Calu3 (cell line): ENCODE measurements at regions not wholly inside any gene's neighbourhood (a gene's known extent, or its start where the extent isn't known, plus 50 kb on each side); places are given as distances from the start of the nearest gene placed in this dataset.
"Not testable (repeated sequence)": the region's sequence is repeated elsewhere in the genome, so short reads cannot be mapped to it uniquely, and the experiment has no call there.

ENCODE experiments used
- BruUV-seq: library from RNA; stranded (reverse); fragments of 400-500 nt; replicated peaks from 2 replicates; lab custom pipeline; 2021; lab: Mats Ljungman, UMichigan
- CTCF ChIA-PET: fragments of 300-600 bp; sonication (Branson Sonifier 250); formaldehyde crosslinking; loops from one replicate; lab custom pipeline; 2022; ENCODE audit warnings: antibody characterized with exemption; lab: Charles Lee
- DNase-seq: peaks from one replicate; pipeline ENCODE4 v3.0.0; 2022
- H3K27ac Mint-ChIP-seq: one replicate; pipeline ENCODE4 v1.8.0; 2022; ENCODE audit warnings: mixed read lengths; ENCODE audit not compliant: unreplicated experiment
- H3K27me3 Mint-ChIP-seq: one replicate; pipeline ENCODE4 v1.8.0; 2022; ENCODE audit warnings: mixed read lengths; ENCODE audit not compliant: unreplicated experiment
- H3K36me3 Mint-ChIP-seq: one replicate; pipeline ENCODE4 v1.8.0; 2022; ENCODE audit warnings: mild to moderate bottlenecking, moderate library complexity, mixed read lengths; ENCODE audit not compliant: insufficient read depth, unreplicated experiment
- H3K4me1 Mint-ChIP-seq: one replicate; pipeline ENCODE4 v1.8.0; 2022; ENCODE audit warnings: mild to moderate bottlenecking, low read depth, mixed read lengths; ENCODE audit not compliant: unreplicated experiment
- H3K4me3 Mint-ChIP-seq: one replicate; pipeline ENCODE4 v1.8.0; 2022; ENCODE audit warnings: mild to moderate bottlenecking, low read depth, moderate library complexity, mixed read lengths; ENCODE audit not compliant: unreplicated experiment
- H3K9me3 Mint-ChIP-seq: one replicate; pipeline ENCODE4 v1.8.0; 2022; ENCODE audit warnings: low read depth, mixed read lengths; ENCODE audit not compliant: unreplicated experiment
- intact Hi-C: fragments of 100-400 bp; cut with micrococcal nuclease; formaldehyde crosslinking; loops from one replicate; pipeline ENCODE4 v1.10.0; 2022; ENCODE audit not compliant: unreplicated experiment
- TF ChIP-seq, protein P1 (sequence below): fragments of 200-600 bp; IDR thresholded peaks from one replicate; pipeline ENCODE4 v1.8.0; 2022; ENCODE audit warnings: antibody characterized with exemption; ENCODE audit not compliant: unreplicated experiment

DNA sequence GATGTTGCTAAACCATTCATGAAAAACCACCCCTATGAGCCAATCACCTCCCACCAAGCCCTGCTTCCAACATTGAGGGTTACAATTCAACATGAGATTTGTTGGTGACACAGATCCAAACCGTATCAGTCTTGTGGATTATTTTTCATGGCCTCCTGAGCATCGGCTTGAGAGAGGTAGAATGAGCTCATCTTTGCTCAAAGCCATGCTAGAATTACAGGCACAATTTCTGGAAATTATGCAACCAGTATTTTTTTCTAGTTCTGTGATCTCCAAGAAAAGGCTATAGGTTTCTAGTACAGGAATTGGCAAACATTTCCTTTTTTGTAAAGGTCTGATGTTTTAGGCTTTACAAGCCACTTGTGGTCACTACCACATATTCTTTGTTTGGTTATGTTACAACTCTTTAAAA is 219.4 kb downstream of the DUSP10 start:
- H3K27ac Mint-ChIP-seq, result no peak overlapping the region

DNA sequence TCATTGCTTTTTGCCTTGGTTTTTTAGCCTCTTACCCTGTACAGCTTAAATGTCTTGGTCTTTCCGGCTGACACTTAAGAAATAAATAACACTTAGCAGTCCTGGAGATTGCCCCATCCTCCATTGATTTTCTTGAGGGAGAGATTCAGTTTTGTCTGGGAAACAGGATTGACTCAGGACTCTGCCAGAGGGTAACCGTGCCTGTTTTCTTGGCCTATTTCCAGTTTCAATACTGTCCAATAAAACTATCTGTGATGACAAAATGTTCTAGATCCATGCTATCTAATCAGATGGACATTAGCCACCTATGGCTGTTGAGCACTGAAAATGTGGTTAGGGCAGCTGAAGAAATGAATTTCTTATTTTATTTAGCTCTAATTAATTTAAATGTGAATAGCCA is 216.1 kb downstream of the DUSP10 start:
- TF ChIP-seq, protein P1, sequence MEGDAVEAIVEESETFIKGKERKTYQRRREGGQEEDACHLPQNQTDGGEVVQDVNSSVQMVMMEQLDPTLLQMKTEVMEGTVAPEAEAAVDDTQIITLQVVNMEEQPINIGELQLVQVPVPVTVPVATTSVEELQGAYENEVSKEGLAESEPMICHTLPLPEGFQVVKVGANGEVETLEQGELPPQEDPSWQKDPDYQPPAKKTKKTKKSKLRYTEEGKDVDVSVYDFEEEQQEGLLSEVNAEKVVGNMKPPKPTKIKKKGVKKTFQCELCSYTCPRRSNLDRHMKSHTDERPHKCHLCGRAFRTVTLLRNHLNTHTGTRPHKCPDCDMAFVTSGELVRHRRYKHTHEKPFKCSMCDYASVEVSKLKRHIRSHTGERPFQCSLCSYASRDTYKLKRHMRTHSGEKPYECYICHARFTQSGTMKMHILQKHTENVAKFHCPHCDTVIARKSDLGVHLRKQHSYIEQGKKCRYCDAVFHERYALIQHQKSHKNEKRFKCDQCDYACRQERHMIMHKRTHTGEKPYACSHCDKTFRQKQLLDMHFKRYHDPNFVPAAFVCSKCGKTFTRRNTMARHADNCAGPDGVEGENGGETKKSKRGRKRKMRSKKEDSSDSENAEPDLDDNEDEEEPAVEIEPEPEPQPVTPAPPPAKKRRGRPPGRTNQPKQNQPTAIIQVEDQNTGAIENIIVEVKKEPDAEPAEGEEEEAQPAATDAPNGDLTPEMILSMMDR, result no peak
- H3K4me1 Mint-ChIP-seq, result no peaks in the 10 kb centered on the region
- no peaks in the 10 kb centered on the region for H3K36me3 Mint-ChIP-seq
- no peak for DNase-seq
- H3K27me3 Mint-ChIP-seq, result no peaks in the 10 kb centered on the region
- no peak overlapping the region for H3K27ac Mint-ChIP-seq
- peaks cover 3% of the 10 kb centered on the region for H3K9me3 Mint-ChIP-seq
- H3K4me3 Mint-ChIP-seq, result no peak overlapping the region
- intact Hi-C loops, result no loop called here
- CTCF ChIA-PET, result no interaction called here
- BruUV-seq, result no TSS peak

More for the DNA sequence above, 219.4 kb downstream of the DUSP10 start:
- TF ChIP-seq, protein P1, result no peak
- Mint-ChIP-seq H3K4me3 (no peak overlapping the region), H3K9me3 (peaks cover 3% of the 10 kb centered on the region), H3K4me1 (no peaks in the 10 kb centered on the region), H3K27me3 (no peaks in the 10 kb centered on the region), H3K36me3 (no peaks in the 10 kb centered on the region)
- no TSS peak for BruUV-seq
- intact Hi-C loops, result no loop called here
- CTCF ChIA-PET, result no interaction called here
- no peak for DNase-seq

DNA sequence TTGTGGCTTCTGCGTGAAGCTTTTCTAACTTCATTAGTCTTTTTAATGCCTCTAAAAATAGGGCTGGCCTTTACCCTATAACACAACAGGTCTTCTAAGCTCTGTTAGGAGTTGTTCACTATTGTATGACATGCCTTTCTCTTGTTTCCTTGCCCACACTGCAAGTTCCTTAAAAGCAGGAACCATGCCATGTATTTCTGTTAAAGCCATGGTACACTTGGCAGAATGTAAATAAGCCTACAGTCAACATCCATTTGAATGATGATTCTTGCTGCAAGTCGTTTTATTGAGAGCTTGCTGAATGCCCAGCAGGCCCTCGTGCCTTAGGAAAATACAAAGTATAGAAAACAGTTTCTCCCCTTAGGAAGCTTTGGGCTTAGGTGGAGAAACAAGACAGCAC is 214.6 kb downstream of the DUSP10 start:
- CTCF ChIA-PET, result interaction anchor here (0.6 to 1.0 kb wide), 3 partner anchors 10 to 644 kb away, joined by 3 read pairs; no protein-coding TSS in a partner anchor
- DNase-seq, result no peak
- Mint-ChIP-seq H3K27me3 (no peaks in the 10 kb centered on the region), H3K9me3 (peaks cover 3% of the 10 kb centered on the region), H3K4me3 (no peak overlapping the region), H3K4me1 (no peaks in the 10 kb centered on the region), H3K27ac (no peak overlapping the region), H3K36me3 (no peaks in the 10 kb centered on the region)
- TF ChIP-seq, protein P1, result no peak
- BruUV-seq, result no TSS peak
- intact Hi-C loops, result no loop called here

DNA sequence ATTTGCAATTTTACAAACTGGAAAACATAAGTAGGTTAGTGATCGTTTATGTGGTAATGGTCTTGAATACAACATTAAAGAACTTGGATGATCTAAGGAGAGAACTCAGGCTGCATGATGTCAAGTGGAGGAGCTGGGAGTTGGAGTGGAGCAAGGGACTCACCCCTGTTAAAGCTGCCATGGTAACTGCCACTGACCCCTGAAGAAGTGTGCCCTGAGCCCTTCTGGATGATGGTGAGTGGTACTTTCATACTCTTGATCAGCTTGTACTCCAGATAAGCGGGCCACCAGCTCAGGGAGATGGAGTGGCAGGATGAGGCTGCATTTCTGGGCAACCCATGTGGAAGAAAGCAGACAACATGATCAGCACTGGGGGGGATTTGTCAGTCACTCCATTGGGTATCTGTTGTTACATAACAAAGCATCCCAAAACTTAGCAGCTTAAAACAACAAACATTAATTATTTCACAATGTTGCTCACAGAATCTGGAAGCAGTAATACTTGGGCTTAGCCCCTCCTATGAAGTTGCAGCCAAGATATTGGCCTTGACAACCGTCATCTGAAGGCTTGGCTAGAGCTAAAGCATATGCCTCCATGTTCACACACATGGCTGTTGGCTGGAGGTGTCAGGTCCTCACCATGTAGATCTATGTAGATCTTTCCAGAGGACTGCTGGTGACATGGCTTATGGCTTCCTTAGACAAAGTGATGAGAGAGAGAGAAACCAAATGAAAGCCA is 213.8 kb downstream of the DUSP10 start:
- Mint-ChIP-seq H3K36me3 (no peaks in the 10 kb centered on the region), H3K27me3 (no peaks in the 10 kb centered on the region), H3K27ac (no peak overlapping the region), H3K4me1 (no peaks in the 10 kb centered on the region), H3K4me3 (no peak overlapping the region), H3K9me3 (peaks cover 3% of the 10 kb centered on the region)
- CTCF ChIA-PET, result interaction anchor here (0.6 to 1.0 kb wide), 2 partner anchors 9 to 643 kb away, joined by 3 read pairs; no protein-coding TSS in a partner anchor
- BruUV-seq, result no TSS peak
- DNase-seq, result no peak
- TF ChIP-seq, protein P1, result no peak
- intact Hi-C loops, result no loop called here

DNA sequence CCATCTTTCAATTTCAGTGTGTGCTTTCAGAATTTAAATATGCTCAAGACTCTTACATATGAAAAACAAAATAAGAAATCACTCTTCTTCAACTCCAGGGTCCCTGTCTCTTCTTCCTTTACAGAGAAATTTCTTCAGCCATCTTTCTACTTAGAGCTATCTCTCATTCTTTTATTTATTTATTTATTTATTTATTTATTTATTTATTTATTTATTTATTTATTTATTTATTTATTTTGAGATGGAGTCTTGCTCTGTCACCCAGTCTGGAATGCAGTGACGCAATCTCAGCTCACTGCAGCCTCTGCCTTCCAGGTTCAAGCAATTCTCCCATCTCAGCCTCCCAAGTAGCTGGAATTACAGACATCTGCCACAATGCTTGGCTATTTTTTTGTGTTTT is 211.7 kb downstream of the DUSP10 start:
- CTCF ChIA-PET, DNase-seq: not testable (repeated sequence)

More for the DNA sequence above, 211.7 kb downstream of the DUSP10 start:
- intact Hi-C loops, H3K27ac Mint-ChIP-seq, BruUV-seq, H3K27me3 Mint-ChIP-seq, H3K4me3 Mint-ChIP-seq, H3K9me3 Mint-ChIP-seq, H3K36me3 Mint-ChIP-seq, H3K4me1 Mint-ChIP-seq: not testable (repeated sequence)
